ENCODE measurements at regions not wholly inside any gene's neighbourhood (a gene's known extent, or its start where the extent isn't known, plus 50 kb on each side); places are given as distances from the start of the nearest gene placed in this dataset.

DNA sequence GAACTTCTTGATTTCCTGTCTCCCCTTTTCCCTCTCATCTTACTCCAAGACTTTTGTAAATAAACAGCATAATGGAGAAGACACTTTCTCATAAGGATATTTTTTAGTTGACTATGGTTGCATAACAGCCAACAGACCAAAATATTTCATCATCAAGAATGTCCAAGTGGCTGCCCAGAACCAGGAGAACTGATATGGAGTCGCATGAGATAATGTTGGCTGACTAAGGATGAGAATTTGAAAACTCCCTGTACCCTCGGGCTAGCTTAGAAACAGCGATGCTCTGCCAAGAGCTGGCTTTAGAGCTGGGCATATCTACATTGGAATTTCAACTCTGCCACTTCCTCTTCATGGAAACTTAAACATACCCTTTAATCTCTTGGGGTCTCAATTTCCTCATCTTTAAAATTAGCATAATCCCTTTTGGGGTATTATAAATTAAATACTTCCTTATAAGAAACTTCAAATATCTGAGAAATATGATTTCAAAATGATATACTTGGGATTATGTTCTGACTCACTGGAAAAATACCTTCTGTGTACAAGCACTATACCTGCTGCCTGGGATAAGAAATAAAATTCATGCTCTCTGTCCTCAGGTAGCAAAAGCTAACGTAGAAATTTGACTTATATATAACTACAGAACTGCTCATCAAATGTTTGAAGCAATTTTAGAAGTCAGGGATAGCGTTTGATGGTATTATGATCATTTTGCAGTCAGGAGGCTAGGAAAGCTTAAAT, 777.3 kb downstream of the LTN1 start:
- TF ChIP-seq, protein P1, sequence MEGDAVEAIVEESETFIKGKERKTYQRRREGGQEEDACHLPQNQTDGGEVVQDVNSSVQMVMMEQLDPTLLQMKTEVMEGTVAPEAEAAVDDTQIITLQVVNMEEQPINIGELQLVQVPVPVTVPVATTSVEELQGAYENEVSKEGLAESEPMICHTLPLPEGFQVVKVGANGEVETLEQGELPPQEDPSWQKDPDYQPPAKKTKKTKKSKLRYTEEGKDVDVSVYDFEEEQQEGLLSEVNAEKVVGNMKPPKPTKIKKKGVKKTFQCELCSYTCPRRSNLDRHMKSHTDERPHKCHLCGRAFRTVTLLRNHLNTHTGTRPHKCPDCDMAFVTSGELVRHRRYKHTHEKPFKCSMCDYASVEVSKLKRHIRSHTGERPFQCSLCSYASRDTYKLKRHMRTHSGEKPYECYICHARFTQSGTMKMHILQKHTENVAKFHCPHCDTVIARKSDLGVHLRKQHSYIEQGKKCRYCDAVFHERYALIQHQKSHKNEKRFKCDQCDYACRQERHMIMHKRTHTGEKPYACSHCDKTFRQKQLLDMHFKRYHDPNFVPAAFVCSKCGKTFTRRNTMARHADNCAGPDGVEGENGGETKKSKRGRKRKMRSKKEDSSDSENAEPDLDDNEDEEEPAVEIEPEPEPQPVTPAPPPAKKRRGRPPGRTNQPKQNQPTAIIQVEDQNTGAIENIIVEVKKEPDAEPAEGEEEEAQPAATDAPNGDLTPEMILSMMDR (conservative IDR thresholded peaks at IDR 0.05; ENCODE audit: low read depth) = no peak
- ChIA-PET POLR2A (ENCODE audit: low non-redundant PET) (no interaction called here), CTCF (no interaction called here)
- peak; percentile 32 for DNase-seq (ENCODE audit: low spot score)
- no peak overlapping the region for H3K27ac ChIP-seq

DNA sequence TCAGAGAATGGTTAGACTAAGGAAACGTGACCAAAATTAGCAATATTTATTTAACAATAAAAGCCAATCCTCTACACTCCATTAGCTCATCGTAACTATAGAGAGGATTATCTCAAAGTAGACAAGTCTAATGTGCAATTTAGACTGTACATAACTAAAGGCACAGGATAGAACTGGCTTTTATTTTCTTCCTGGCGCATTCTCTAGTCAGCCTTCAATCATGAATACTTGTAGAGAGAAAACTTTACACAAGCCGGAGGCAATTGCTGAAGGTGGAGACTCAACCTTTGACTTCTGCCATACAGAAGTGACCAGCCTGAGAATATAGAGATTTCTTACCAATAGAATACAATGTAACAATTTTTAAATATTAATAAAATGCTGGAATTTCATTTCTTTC, 777.9 kb downstream of the LTN1 start:
- CTCF ChIA-PET = interaction anchor here (0.6 kb wide), 1 partner anchor 452 kb away, joined by 4 read pairs; no protein-coding TSS in a partner anchor
- no peak overlapping the region for H3K27ac ChIP-seq
- TF ChIP-seq, protein P1 (conservative IDR thresholded peaks at IDR 0.05; ENCODE audit: low read depth) = no peak
- no peak for DNase-seq (ENCODE audit: low spot score)
- POLR2A ChIA-PET (ENCODE audit: low non-redundant PET) = no interaction called here

DNA sequence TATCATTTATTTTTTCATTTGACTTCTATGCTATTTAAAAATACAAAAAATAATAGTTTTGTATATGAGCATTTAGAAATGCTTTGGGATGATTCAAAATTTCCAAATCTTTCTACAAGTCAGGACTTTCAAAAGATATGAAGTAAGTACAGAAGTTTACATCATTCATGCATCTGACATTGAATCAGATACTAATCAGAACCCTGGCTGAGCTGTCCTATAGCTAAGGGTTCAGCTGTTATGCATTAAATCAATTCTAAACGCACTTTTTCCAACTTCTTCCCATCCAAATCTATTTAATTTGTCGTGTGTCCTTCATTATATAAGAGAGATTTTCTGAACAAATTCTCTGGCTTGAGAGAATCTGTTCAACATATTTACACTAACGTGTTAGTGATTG, 779.4 kb downstream of the LTN1 start:
- TF ChIP-seq, protein P1 (conservative IDR thresholded peaks at IDR 0.05; ENCODE audit: low read depth) = no peak
- DNase-seq (ENCODE audit: low spot score) = no peak
- no peak overlapping the region for H3K27ac ChIP-seq
- ChIA-PET POLR2A (ENCODE audit: low non-redundant PET) (no interaction called here), CTCF (interaction anchor here (0.6 kb wide), 1 partner anchor 1429 kb away, joined by 4 read pairs; no protein-coding TSS in a partner anchor)

DNA sequence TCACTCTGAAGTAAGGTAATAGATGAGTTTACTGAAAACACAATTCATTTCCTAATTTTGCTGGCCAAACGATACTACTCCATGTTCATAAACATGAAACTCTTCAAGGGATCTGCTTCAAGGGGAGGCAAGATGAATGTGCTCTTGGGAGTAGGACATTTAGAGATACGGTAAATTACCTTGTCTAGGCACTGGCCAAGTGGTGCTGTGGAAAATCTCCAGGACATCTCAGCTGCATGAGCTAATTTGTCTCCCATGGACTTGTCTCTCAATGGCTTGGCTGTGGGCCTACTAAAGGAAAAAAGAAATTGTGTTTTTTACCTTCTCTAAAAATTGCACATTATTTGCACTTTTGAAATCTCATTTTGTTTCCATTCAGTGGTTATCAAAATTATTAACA, 780.6 kb downstream of the LTN1 start:
- CTCF ChIA-PET = interaction anchor here (0.7 kb wide), 1 partner anchor 526 kb away, joined by 3 read pairs; no protein-coding TSS in a partner anchor
- H3K27ac ChIP-seq = no peak overlapping the region
- POLR2A ChIA-PET (ENCODE audit: low non-redundant PET) = no interaction called here
- TF ChIP-seq, protein P1 (conservative IDR thresholded peaks at IDR 0.05; ENCODE audit: low read depth) = no peak
- no peak for DNase-seq (ENCODE audit: low spot score)

DNA sequence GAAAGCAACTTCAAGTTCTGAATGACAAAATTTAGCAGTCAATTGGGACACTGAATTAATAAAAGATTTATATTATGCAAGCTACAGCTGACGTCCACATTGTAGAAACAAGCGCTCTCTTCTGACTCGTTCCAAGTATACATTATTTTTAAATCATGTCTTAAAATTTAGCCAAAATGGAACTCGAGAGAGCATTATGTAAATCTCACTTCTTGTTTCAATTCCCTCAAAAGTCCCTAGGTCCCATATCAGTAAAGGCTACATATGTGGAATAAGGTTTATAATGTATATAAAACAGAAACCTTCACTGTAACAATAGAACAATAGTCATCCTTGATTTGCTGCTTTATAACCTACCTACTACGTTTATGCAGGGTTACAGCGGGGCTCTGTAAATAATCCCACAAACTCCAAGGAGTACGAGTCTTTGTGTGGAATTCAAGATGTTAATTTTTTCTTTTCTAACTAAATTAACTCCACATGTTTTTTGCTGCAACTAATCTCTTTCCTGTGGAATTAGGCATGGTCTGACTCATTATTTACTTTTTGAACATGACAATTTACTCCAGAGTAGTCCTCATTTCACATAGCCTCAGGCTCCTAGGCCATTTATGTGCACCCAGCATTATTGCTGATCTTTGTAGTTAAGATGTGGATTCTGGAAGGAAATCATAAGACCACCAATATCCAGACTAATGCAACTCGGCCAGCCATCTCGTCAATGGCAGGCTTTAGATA, 785.1 kb downstream of the LTN1 start:
- no peak overlapping the region for H3K27ac ChIP-seq
- CTCF ChIA-PET = no interaction called here
- POLR2A ChIA-PET (ENCODE audit: low non-redundant PET) = no interaction called here
- DNase-seq (ENCODE audit: low spot score) = no peak
- TF ChIP-seq, protein P1 (conservative IDR thresholded peaks at IDR 0.05; ENCODE audit: low read depth) = no peak

DNA sequence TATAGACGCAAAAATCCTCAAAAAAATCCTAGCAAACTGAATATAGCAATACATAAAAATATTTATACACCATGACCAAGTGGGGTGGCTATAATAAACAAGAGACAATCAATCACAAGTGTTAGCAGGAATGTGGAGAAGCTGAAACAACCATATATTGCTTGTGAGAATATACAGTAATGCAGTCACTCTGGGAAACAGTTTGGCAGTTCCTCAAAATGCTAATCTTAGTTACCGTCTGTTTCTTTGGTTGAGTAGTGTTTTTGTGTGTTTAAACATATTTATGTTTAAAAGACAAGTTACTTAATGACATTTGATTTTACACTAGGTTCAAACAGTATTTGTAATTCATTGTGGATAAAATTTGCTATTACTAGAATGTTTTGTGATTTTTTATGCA, 792.0 kb downstream of the LTN1 start:
- ChIA-PET CTCF (no interaction called here), POLR2A (ENCODE audit: low non-redundant PET) (no interaction called here)
- no peak for DNase-seq (ENCODE audit: low spot score)
- TF ChIP-seq, protein P1 (conservative IDR thresholded peaks at IDR 0.05; ENCODE audit: low read depth) = no peak
- H3K27ac ChIP-seq = no peak overlapping the region

All from RWPE1 (cell line).